ENCODE measurements at regions not wholly inside any gene's neighbourhood (a gene's known extent, or its start where the extent isn't known, plus 50 kb on each side); places are given as distances from the start of the nearest gene placed in this dataset.
"Not testable (repeated sequence)": the region's sequence is repeated elsewhere in the genome, so short reads cannot be mapped to it uniquely, and the experiment has no call there.

DNA sequence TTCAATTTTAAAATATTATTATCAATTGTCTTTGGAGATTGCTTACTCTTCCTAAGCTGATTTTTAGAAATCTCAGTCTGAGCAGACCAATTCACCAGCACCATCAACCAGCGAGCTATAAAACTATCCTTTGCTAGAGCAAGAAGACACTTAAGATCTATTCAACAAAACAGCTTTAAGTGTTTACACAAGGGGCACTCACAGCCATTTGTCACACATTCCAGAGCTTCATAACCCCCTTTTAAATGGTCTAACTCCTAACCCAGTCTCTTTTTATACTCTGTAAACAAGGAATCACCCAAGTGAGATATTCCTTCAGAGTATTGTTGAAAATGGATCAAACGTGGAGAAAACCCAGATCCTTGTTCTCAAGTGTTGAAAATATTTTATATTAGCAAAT is 1294.1 kb upstream of the CHAC2 start:
- Histone ChIP-seq H3K4me3 (ENCODE audit: control insufficient read depth in 1 of 7, extremely low read depth in 1 of 7, insufficient read depth in 4 of 7, low read depth in 2 of 7, low read length in 6 of 7) (no peak overlapping the region), H3K4me1 (ENCODE audit: control extremely low read depth in 1 of 4, control insufficient read depth in 4 of 4, insufficient read depth in 4 of 4, low read length in 3 of 4) (no peaks in the 10 kb centered on the region), H3K27me3 (replicated peaks in 2 of 5; ENCODE audit: control insufficient read depth in 4 of 5, insufficient read depth in 5 of 5, low read length in 4 of 5) (no peaks in the 10 kb centered on the region), H3K9me3 (ENCODE audit: control extremely low read depth in 1 of 5, control insufficient read depth in 4 of 5, insufficient read depth in 2 of 5, low read depth in 1 of 5, low read length in 4 of 5) (no peaks in the 10 kb centered on the region), H3K36me3 (ENCODE audit: control insufficient read depth in 4 of 4, insufficient read depth in 4 of 4, low read length in 3 of 4) (no peaks in the 10 kb centered on the region), H3K27ac (ENCODE audit: insufficient read depth in 1 of 2, low read depth in 1 of 2, low read length in 2 of 2, poor library complexity in 1 of 2, severe bottlenecking in 2 of 2) (no peak overlapping the region)
- 100% methylated on average over 1 of the region's 2 CpGs for WGBS (ENCODE audit: insufficient coverage)
- POLR2A ChIA-PET, result no interaction called here
- no peak for DNase-seq
- CTCF ChIA-PET, result no interaction called here

DNA sequence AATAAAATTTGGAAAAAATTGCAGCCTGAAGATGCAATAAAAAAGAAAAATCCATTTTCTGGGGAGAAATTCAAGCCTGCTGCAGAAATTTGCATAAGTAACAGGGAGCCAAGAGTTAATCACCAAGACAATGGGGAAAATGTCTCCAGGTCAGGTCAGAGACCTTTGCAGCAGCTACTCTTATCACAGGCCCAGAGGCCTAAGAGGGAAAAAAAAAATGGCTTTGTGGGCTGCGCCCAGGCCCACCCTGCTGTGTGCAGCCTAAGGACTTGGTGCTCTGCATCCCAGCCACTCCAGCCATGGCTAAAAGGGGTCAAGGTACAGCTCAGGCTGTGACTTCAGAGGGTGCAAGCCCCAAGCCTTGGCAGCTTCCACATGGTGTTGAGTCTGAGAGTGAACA is 1297.1 kb upstream of the CHAC2 start:
- POLR2A ChIA-PET; CTCF ChIA-PET; DNase-seq; H3K27me3 ChIP-seq (replicated peaks in 2 of 5; ENCODE audit: control insufficient read depth in 4 of 5, insufficient read depth in 5 of 5, low read length in 4 of 5); H3K9me3 ChIP-seq (ENCODE audit: control extremely low read depth in 1 of 5, control insufficient read depth in 4 of 5, insufficient read depth in 2 of 5, low read depth in 1 of 5, low read length in 4 of 5); H3K4me1 ChIP-seq (ENCODE audit: control extremely low read depth in 1 of 4, control insufficient read depth in 4 of 4, insufficient read depth in 4 of 4, low read length in 3 of 4); H3K27ac ChIP-seq (ENCODE audit: insufficient read depth in 1 of 2, low read depth in 1 of 2, low read length in 2 of 2, poor library complexity in 1 of 2, severe bottlenecking in 2 of 2); H3K4me3 ChIP-seq (ENCODE audit: control insufficient read depth in 1 of 7, extremely low read depth in 1 of 7, insufficient read depth in 4 of 7, low read depth in 2 of 7, low read length in 6 of 7); H3K36me3 ChIP-seq (ENCODE audit: control insufficient read depth in 4 of 4, insufficient read depth in 4 of 4, low read length in 3 of 4): not testable (repeated sequence)
- WGBS (ENCODE audit: insufficient coverage), result 100% methylated on average over 1 of the region's 1 CpG

DNA sequence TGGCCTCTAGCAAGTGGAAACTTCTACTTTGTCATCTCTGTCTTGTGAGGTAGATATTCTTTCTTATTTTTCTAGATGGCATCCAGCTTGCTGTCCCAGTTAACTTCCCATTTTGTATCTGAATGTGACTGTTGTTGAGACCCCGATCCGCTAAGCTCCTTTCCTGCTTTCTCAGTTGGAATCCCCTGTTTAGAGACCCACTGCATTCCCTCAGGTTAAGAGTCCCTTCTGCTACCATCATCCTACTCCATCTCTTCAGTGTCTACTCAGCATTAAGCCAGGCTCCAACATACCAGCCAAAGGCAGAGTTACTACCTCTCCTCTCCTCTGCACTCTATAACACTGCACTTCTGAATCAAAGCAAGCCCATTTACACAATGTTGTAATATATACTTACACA is 1300.4 kb upstream of the CHAC2 start:
- no peaks in the 10 kb centered on the region for H3K36me3 ChIP-seq (ENCODE audit: control insufficient read depth in 4 of 4, insufficient read depth in 4 of 4, low read length in 3 of 4)
- WGBS (ENCODE audit: insufficient coverage), result no CpG with 5 or more reads among the region's 2 CpGs
- H3K9me3 ChIP-seq (ENCODE audit: control extremely low read depth in 1 of 5, control insufficient read depth in 4 of 5, insufficient read depth in 2 of 5, low read depth in 1 of 5, low read length in 4 of 5), result no peaks in the 10 kb centered on the region
- H3K27me3 ChIP-seq (replicated peaks in 2 of 5; ENCODE audit: control insufficient read depth in 4 of 5, insufficient read depth in 5 of 5, low read length in 4 of 5), result no peaks in the 10 kb centered on the region
- DNase-seq, result no peak
- ChIA-PET POLR2A (no interaction called here), CTCF (no interaction called here)
- H3K4me3 ChIP-seq (ENCODE audit: control insufficient read depth in 1 of 7, extremely low read depth in 1 of 7, insufficient read depth in 4 of 7, low read depth in 2 of 7, low read length in 6 of 7), result no peak overlapping the region
- H3K4me1 ChIP-seq (ENCODE audit: control extremely low read depth in 1 of 4, control insufficient read depth in 4 of 4, insufficient read depth in 4 of 4, low read length in 3 of 4), result no peaks in the 10 kb centered on the region
- H3K27ac ChIP-seq (ENCODE audit: insufficient read depth in 1 of 2, low read depth in 1 of 2, low read length in 2 of 2, poor library complexity in 1 of 2, severe bottlenecking in 2 of 2), result no peak overlapping the region

DNA sequence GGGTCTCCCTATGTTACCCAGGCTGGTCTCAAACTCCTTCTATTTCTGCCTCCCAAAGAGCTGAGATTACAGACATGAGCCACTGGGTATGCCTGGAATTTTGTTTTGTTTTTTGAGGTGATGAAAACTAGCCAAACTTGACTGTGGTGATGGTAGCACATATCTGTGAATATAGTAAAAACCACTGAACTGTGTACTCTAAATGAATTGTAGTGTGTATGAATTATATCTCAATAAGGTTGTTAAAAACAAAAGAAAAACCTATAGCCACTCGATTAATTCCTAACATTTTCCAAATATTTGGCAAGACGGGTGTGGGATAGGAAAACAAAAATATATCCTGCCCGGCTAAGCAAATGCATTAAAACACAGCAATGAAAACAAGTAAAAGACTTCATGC is 1302.3 kb upstream of the CHAC2 start:
- ChIA-PET CTCF (no interaction called here), POLR2A (no interaction called here)
- H3K4me3 ChIP-seq (ENCODE audit: control insufficient read depth in 1 of 7, extremely low read depth in 1 of 7, insufficient read depth in 4 of 7, low read depth in 2 of 7, low read length in 6 of 7), result no peak overlapping the region
- no peak overlapping the region for H3K27ac ChIP-seq (ENCODE audit: insufficient read depth in 1 of 2, low read depth in 1 of 2, low read length in 2 of 2, poor library complexity in 1 of 2, severe bottlenecking in 2 of 2)
- 100% methylated on average over 1 of the region's 3 CpGs for WGBS (ENCODE audit: insufficient coverage)
- no peaks in the 10 kb centered on the region for H3K9me3 ChIP-seq (ENCODE audit: control extremely low read depth in 1 of 5, control insufficient read depth in 4 of 5, insufficient read depth in 2 of 5, low read depth in 1 of 5, low read length in 4 of 5)
- no peak for DNase-seq
- H3K4me1 ChIP-seq (ENCODE audit: control extremely low read depth in 1 of 4, control insufficient read depth in 4 of 4, insufficient read depth in 4 of 4, low read length in 3 of 4), result no peaks in the 10 kb centered on the region
- H3K27me3 ChIP-seq (replicated peaks in 2 of 5; ENCODE audit: control insufficient read depth in 4 of 5, insufficient read depth in 5 of 5, low read length in 4 of 5), result no peaks in the 10 kb centered on the region
- H3K36me3 ChIP-seq (ENCODE audit: control insufficient read depth in 4 of 4, insufficient read depth in 4 of 4, low read length in 3 of 4), result no peaks in the 10 kb centered on the region

DNA sequence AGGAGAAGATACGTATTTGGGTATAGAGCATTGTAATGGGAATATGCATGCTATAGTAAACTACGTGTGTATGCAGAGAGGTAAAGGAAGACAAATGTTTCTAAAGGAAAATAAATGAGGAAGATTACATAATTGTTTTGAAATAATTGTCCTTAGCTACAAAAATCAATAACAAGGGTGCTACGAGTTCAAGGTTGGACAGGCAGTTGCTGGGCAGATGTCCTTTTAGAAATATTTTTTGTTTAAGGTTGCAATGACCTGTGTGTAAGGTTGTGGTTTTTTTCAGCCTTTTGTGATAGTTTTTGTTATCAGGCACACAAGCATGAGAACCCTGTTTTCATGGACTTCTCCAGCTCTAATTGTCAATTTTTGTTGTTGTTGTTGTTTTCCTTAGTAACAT is 1304.1 kb upstream of the CHAC2 start:
- no peaks in the 10 kb centered on the region for H3K9me3 ChIP-seq (ENCODE audit: control extremely low read depth in 1 of 5, control insufficient read depth in 4 of 5, insufficient read depth in 2 of 5, low read depth in 1 of 5, low read length in 4 of 5)
- CTCF ChIA-PET, result no interaction called here
- POLR2A ChIA-PET, result no interaction called here
- no peaks in the 10 kb centered on the region for H3K27me3 ChIP-seq (replicated peaks in 2 of 5; ENCODE audit: control insufficient read depth in 4 of 5, insufficient read depth in 5 of 5, low read length in 4 of 5)
- no peak overlapping the region for H3K27ac ChIP-seq (ENCODE audit: insufficient read depth in 1 of 2, low read depth in 1 of 2, low read length in 2 of 2, poor library complexity in 1 of 2, severe bottlenecking in 2 of 2)
- H3K4me3 ChIP-seq (ENCODE audit: control insufficient read depth in 1 of 7, extremely low read depth in 1 of 7, insufficient read depth in 4 of 7, low read depth in 2 of 7, low read length in 6 of 7), result no peak overlapping the region
- no peak for DNase-seq
- no peaks in the 10 kb centered on the region for H3K4me1 ChIP-seq (ENCODE audit: control extremely low read depth in 1 of 4, control insufficient read depth in 4 of 4, insufficient read depth in 4 of 4, low read length in 3 of 4)
- H3K36me3 ChIP-seq (ENCODE audit: control insufficient read depth in 4 of 4, insufficient read depth in 4 of 4, low read length in 3 of 4), result no peaks in the 10 kb centered on the region
- 100% methylated on average over 1 of the region's 3 CpGs for WGBS (ENCODE audit: insufficient coverage)

DNA sequence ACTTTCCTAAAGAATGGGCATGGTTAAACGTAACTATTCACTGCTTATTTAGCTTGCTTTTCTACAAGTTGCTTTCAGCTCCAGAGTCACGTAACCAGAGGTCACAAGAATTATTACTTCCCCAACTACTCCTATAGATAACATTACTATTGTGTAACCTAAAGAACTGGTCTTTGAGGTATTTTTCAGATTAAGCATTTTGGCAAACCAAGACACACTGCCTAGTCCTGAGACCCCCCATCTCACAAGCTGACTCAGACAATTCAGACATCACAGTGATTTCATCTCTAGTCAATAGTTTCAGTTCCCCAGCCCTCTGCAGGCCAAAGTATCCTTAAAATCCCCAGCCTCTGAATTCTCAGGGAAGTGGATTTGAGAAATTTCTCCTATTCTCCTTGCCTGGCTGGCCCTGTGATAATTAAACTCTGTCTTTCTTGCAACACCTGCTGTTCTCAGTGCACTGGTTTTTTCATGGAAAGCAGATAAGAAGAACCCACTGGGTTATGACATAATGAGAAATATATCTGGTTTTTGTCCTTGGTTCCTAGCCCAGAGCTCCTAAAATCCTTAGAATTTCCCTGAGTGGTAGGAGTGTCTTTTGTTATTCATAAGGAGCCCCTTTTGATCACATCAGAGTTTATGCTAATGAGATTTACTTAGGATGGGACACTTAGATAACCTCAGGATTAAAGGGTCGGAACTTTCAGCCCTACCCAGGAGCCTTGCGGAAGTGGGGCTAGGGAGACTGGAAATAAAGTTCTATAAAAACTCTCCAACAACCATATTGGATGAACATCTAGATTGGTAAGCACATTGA is 1310.8 kb upstream of the CHAC2 start:
- no peak overlapping the region for H3K27ac ChIP-seq (ENCODE audit: insufficient read depth in 1 of 2, low read depth in 1 of 2, low read length in 2 of 2, poor library complexity in 1 of 2, severe bottlenecking in 2 of 2)
- no peak for DNase-seq
- no peak overlapping the region for H3K4me3 ChIP-seq (ENCODE audit: control insufficient read depth in 1 of 7, extremely low read depth in 1 of 7, insufficient read depth in 4 of 7, low read depth in 2 of 7, low read length in 6 of 7)
- H3K36me3 ChIP-seq (ENCODE audit: control insufficient read depth in 4 of 4, insufficient read depth in 4 of 4, low read length in 3 of 4), result no peaks in the 10 kb centered on the region
- H3K9me3 ChIP-seq (ENCODE audit: control extremely low read depth in 1 of 5, control insufficient read depth in 4 of 5, insufficient read depth in 2 of 5, low read depth in 1 of 5, low read length in 4 of 5), result no peaks in the 10 kb centered on the region
- H3K27me3 ChIP-seq (replicated peaks in 2 of 5; ENCODE audit: control insufficient read depth in 4 of 5, insufficient read depth in 5 of 5, low read length in 4 of 5), result no peaks in the 10 kb centered on the region
- H3K4me1 ChIP-seq (ENCODE audit: control extremely low read depth in 1 of 4, control insufficient read depth in 4 of 4, insufficient read depth in 4 of 4, low read length in 3 of 4), result no peaks in the 10 kb centered on the region
- ChIA-PET CTCF (no interaction called here), POLR2A (no interaction called here)
- WGBS (ENCODE audit: insufficient coverage), result no CpG with 5 or more reads among the region's 4 CpGs

DNA sequence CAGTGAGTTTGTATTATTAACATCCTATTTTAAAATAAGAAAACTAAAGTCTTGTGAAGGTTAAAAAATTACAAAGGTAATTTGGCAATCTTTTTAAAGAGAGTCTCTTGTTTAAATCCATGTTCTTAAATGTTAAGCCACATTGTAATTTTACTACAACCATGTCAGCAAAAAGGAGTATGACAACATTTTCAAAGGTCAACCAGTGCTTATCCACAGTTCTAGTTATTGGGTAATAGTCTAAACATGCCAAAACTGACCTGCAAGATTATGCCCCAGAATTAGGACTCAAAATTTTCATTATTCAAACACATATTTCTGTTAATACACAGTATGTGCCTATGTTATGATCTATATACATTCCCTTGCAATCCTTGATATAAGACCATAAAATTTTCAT is 1312.6 kb upstream of the CHAC2 start:
- H3K9me3 ChIP-seq (ENCODE audit: control extremely low read depth in 1 of 5, control insufficient read depth in 4 of 5, insufficient read depth in 2 of 5, low read depth in 1 of 5, low read length in 4 of 5), result no peaks in the 10 kb centered on the region
- ChIA-PET CTCF (no interaction called here), POLR2A (no interaction called here)
- no peaks in the 10 kb centered on the region for H3K4me1 ChIP-seq (ENCODE audit: control extremely low read depth in 1 of 4, control insufficient read depth in 4 of 4, insufficient read depth in 4 of 4, low read length in 3 of 4)
- H3K27me3 ChIP-seq (replicated peaks in 2 of 5; ENCODE audit: control insufficient read depth in 4 of 5, insufficient read depth in 5 of 5, low read length in 4 of 5), result no peaks in the 10 kb centered on the region
- H3K36me3 ChIP-seq (ENCODE audit: control insufficient read depth in 4 of 4, insufficient read depth in 4 of 4, low read length in 3 of 4), result no peaks in the 10 kb centered on the region
- no peak for DNase-seq
- no peak overlapping the region for H3K27ac ChIP-seq (ENCODE audit: insufficient read depth in 1 of 2, low read depth in 1 of 2, low read length in 2 of 2, poor library complexity in 1 of 2, severe bottlenecking in 2 of 2)
- H3K4me3 ChIP-seq (ENCODE audit: control insufficient read depth in 1 of 7, extremely low read depth in 1 of 7, insufficient read depth in 4 of 7, low read depth in 2 of 7, low read length in 6 of 7), result no peak overlapping the region

All from common myeloid progenitor, CD34-positive (primary cell).